HG02623 (cell line): ENCODE measurements at regions not wholly inside any gene's neighbourhood (a gene's known extent, or its start where the extent isn't known, plus 50 kb on each side); places are given as distances from the start of the nearest gene placed in this dataset.
"Not testable (repeated sequence)": the region's sequence is repeated elsewhere in the genome, so short reads cannot be mapped to it uniquely, and the experiment has no call there.

ENCODE experiments used
- ATAC-seq: cut with Tn5 transposase; IDR thresholded peaks from one replicate; pipeline ENCODE4 v1.9.1; 2021; ENCODE audit warnings: moderate library complexity; ENCODE audit not compliant: unreplicated experiment

DNA sequence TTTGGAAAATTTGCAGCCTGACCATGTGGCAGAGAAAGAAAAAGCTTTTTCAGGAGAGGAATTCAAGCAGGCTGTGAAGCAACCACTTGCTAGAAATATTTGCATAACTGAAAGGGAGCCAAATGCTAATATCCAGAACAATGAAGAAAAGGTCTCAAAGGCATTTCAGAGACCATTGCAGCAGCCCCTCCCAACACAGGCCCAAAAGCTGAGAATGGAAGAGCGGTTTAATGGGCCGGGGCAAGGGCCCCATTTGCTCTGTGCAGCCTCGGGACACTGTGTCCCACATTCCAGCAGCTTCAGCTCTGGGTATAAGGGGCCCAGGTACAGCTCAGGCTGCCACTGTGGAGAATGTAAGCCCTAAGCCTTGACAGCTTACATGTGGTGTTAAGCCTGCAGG lies 918.1 kb upstream of the POT1 start:
- no peak for ATAC-seq

DNA sequence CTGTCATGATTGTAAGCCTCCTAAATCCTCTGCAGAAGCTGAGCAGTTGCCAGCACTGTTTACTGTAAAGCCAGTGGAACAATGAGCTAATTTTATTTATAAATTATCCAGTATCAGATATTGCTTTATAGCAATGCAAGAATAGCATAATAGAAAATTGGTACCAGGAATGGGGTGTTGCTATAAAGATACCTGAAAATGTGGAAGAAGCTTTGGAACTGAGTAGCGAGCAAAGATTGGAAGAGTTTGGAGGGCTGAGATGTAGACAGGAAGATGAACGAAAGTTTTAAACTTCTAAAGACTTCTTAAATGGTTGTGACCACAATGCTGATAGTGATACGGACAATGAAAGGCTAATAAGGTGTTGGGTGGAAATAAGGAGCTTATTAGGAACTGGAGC lies 917.4 kb upstream of the POT1 start:
- ATAC-seq, result no peak

DNA sequence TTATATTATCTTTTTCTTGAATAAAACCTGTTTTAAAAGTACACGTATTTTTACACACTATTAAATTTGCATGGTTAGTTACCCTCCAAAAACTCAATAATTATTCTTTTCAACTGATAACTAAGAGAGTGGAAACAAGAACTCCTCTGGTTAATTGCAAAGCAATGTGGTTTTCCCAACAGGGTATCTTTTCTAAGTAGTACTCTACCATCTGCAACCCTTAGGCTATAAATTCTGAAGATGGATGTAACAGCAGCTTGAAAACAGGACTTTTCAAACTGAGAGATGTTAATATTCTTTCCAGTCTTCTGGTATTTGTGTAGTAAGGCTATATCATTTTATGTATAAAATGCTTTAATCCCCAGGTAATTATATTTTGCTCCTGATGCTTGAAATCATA lies 916.1 kb upstream of the POT1 start:
- ATAC-seq, result no peak

GRCh38 chr7:125834421-125834820 lies 904.8 kb upstream of the POT1 start:
- no peak for ATAC-seq

GRCh38 chr7:125833839-125834238 lies 904.2 kb upstream of the POT1 start:
- ATAC-seq, result no peak

- ATAC-seq, result no peak
Observed at GRCh38 chr7:125830743-125831142, 901.1 kb upstream of the POT1 start.

- ATAC-seq, result no peak
Observed at GRCh38 chr7:125828153-125828700, 898.6 kb upstream of the POT1 start.

DNA sequence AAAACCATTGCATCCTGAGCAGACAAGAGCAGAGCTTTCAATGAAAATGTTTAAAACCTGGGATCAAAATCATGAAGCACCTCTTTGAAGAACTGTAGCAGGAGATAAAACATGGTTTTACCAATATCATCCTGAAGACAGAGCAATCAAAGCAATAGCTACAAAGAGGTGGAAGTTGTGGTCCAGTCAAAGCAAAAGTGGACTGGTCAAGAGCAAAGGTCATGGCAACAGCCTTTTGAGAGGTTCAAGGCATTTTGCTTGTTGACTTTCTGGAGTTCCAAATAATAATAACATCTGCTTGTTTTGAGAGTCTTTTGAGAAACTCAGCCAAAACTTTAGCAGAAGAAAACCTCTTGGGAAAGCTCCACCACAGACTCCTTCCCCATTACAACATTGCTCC lies 893.9 kb upstream of the POT1 start:
- no peak for ATAC-seq

- no peak for ATAC-seq
Observed at GRCh38 chr7:125820495-125820894, 890.9 kb upstream of the POT1 start.

DNA sequence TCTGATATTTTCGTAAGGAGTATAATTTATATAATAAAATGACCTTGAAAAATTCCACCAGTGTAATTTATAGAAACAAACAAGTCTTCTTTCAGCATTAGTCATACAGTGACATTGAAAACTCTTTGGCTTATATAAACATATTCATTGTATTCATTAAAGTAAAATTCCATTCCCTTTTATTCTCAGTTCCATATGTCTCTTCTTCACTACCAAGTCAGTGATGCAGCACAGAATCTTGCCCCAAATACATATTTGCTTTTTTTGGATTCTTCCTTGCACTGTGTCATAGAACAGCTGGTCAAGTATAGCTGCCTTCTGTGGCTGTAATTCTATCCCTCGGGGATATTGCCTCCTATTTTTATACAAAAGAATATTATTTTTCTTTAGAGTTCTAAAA lies 884.5 kb upstream of the POT1 start:
- ATAC-seq, result no peak

DNA sequence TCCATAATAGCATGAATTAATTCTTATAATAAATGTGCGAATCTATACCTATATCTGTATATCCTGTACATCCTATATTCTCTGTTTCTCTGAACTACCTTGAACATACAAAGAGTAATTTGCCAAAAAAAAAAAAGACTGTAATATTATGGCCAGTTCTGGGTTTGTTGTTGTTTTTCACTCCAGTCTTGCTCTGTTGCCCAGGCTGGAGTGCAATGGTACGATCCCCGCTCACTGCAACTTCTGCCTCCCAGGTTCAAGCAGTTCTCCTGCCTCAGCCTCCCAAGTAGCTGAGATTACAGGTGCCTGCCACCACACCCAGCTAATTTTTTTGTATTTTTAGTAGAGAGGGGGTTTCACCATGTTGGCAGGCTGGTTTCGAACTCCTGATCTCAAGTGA lies 876.9 kb upstream of the POT1 start:
- ATAC-seq, result not testable (repeated sequence)

DNA sequence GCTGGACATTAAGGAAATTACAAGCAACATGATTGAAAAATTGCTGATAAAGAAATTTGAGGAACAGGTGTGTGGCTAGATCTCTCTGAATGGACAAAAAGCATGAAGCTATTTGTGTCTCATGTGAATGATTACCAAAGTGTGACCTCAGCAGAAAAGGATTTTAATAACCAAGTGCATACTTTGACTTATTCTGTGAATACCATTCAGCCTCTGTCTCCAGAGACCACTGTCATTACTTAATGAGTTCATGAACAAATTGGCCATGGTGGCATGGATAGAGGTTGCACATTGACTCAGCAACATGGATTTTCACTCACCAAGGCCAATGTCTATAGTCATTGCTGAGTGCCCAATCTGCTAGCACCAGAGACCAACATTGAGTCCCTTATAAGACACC lies 874.6 kb upstream of the POT1 start:
- no peak for ATAC-seq

DNA sequence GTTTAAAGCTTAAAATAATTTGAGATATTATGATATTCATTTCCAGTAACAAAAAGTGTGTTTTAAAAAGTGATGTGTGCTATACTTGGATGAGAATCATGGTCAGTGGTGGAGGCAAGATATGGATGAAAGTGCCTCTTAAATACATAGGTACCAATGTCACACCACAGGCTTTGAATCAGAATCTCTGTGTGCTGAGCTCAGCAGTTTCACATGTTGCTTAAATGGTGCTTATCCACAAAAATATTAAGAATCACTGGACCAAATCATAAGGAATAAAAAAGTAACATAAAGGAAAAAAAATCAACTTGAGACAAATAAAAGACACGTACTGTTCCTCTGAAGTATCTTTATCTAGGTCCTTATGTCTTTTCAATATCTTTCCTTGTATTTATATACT lies 850.5 kb upstream of the POT1 start:
- no peak for ATAC-seq

DNA sequence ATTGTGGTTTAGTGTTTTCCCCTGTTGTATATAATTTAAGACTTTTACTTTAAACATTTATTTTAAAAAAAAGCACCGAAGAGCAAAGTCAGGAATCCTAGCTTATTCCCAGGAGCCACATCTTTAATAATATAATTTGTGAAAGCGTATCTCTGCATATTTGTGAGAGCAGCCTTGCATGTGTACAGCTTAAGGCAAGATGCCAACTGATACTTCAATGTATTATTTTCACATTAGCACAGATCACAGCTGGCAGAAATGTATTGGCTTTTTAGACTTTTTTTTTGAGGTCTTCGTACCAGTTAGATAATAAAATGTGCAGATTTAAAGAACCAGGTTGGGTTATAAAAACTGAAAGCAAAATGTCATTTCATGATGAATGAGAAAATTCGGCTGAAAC lies 845.7 kb upstream of the POT1 start:
- ATAC-seq, result no peak

DNA sequence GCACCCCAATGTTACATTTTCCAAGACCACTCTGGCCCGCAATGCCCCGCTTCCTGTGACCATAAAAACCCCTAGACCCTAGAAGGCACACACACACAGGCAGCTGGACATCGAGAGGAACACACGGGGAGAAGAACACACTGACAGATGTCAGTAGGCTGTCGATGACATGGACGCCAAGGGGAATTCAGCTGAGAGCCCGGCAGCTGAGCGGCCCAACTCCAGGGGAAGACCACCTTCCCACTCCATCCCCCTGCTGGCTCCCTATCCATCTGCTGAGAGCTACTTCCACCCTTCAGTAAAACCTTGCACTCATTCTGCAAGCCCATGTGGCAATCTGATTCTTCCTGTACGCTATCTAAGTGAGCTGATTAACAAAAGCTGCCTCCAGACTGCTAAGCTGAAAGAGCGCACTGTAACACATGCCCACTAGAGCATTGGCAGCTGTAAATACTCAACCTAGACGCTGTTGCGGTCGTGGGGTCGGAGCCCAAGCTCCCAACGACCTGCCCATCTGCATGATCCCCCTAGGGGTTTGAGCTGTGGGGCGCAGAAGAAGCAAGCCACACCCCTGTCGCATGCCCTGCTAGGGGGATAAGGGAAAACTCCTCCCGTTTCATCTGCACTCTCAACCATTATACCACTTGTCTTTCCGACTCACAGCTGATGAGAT lies 843.6 kb upstream of the POT1 start:
- ATAC-seq, result no peak

DNA sequence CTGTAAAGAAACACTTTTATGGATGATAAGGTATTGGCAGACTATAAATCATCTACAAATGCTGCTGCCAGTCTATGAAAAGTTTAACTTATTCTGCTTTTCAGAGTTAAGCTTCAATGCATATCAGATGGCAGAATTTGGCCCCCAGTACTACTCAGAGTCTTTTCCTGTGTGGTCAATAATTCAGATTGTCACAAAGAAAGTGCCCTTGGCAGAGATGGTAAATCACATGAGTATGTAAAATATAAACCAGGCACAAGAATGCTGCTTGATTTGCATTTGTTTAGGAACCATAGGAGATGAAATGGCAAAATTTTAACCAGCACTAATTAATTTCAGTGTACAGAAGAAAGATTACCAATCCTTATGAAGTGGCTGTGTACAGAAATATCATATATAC lies 818.3 kb upstream of the POT1 start:
- no peak for ATAC-seq

DNA sequence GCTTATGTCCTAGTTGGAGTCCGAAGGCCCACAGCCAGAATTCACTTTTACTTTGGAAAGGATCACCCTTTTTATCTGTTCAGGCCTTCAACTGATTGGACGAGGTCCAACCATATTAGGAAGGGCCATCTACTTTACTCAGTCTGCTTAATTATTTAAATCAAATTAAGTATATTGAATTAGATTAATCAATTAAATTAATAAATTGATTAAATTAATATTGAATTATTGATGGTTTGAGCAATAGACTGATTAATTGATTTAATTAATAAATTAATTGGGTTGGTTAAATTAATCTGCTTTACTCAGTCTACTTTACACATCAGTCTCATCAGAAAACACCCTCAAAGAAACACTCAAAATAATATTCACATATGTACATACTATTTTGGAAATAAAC lies 816.9 kb upstream of the POT1 start:
- ATAC-seq, result no peak

DNA sequence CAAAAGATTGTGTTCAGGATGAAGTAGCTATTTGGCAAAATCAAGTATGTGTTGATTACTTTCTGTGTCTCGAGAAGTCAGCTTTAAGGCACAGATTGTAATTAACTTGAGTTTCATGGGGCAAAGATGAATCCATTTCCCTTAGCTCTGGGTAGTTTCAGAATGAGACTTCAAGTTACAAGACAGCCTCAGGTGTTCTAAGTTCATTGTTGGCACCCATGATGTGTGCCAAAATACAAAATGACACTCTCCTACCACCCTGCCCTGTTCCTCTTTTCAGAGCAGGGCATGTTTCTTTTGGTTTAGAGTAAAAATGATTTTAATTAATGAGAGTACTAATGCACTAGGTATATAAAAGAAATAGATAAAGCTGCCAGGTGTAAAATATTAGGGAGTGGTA lies 797.6 kb upstream of the POT1 start:
- ATAC-seq, result no peak

DNA sequence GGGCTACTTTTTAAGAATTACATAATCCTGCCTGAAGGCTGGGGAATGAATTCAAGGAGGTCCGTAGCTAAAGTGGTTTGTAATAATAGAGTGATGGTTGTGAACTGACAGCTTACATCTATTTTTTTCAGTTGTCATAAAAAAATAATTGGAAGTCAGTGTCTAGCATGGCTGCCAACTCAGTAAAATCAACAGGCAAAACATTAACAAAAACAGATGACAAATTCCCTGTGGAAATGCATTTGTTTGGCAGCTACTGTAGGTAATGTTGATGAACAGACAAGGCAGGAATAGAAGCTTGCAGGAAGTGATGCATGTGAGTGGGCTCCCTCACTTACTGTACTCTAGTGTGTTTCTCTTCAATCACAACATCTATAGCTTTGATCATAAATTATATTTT lies 766.0 kb upstream of the POT1 start:
- no peak for ATAC-seq

GRCh38 chr7:125683156-125683555 lies 753.5 kb upstream of the POT1 start:
- no peak for ATAC-seq

GRCh38 chr7:125681508-125681907 lies 751.9 kb upstream of the POT1 start:
- no peak for ATAC-seq

DNA sequence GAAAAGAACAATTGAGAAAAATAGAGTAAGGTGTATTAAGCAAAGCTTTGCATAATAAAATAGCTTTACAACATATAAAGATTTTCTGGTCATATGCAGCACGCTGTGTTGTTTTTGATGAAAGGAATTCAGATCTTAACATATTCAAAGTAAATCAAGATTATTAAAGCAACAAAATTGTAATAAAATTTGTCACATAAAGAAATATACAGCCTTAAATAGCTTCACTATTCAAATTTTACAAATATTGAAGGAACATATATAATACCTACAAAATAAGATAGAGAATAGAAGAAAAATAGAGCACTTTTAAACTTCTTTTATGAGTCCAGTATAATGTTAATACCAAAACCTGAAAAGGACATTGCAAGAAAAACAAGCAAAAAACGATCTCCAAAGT lies 749.1 kb upstream of the POT1 start:
- no peak for ATAC-seq

DNA sequence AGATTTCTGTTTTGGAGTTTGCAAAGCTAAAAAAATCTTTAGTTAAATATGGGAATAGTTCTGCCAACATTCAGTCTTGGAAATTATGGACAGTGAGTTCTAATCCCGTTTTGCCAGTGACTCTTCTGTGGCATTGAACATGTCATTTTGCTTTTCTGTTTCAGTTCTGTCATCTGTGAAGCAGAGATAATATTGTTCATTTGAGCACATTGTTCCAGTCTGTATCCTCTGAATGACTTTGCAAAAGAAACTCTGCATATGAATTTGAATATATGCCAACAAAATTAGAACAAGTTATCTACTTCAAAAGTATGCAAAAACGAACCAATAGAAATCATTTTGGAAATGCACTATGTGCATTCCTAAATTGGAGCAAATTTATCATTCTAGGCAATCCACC lies 746.0 kb upstream of the POT1 start:
- ATAC-seq, result no peak
